ENCODE measurements at regions not wholly inside any gene's neighbourhood (a gene's known extent, or its start where the extent isn't known, plus 50 kb on each side); places are given as distances from the start of the nearest gene placed in this dataset.

DNA sequence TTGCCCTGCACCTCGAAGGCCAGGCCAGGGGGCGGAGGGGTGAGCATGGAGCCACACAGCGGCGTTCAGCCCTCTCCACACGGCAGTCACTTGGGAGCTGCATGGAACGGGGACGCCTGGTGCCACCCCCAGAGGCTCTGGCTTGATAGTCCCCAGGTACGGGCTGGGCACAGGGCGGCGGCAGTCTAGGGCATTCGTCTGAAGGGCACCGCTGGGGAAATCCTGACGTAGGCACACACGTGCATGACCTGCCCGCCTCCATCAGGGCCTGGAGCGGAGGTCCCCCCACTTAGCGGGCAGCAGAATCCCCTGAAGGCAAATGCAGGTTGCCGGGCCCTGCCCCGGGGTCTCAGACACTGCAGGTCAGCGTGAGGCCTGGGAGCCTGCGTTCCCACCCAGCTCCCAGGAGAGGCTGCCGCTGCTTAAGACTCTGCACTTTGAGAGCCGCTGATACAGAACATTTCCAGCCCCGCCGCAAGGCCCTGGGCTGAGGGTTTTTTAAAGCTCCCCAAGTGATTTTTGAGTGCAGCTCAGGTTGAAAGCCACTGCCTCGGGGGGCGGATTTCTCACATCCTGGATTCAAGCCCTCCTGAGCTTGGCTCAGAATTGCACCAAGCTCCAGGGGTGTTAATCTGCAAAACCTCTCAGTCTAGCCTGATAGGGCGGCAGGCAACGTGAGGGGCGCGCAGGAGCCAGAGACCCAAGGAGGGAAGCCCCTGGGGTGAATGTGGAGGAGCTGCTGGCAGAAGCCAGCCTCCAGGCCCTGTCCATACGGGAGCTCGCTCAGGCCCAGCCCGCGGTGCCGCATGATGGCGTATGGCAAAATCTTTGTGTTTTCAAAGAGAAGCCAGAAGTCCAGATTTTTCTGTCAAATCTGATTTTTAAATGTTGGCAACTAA, 182.3 kb upstream of the GSE1 start:
- TF ChIP-seq, protein P1, sequence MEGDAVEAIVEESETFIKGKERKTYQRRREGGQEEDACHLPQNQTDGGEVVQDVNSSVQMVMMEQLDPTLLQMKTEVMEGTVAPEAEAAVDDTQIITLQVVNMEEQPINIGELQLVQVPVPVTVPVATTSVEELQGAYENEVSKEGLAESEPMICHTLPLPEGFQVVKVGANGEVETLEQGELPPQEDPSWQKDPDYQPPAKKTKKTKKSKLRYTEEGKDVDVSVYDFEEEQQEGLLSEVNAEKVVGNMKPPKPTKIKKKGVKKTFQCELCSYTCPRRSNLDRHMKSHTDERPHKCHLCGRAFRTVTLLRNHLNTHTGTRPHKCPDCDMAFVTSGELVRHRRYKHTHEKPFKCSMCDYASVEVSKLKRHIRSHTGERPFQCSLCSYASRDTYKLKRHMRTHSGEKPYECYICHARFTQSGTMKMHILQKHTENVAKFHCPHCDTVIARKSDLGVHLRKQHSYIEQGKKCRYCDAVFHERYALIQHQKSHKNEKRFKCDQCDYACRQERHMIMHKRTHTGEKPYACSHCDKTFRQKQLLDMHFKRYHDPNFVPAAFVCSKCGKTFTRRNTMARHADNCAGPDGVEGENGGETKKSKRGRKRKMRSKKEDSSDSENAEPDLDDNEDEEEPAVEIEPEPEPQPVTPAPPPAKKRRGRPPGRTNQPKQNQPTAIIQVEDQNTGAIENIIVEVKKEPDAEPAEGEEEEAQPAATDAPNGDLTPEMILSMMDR (CRISPR knock-in tag; IDR thresholded peaks at IDR 0.05): no peak
- TF ChIP-seq HOXA3 (CRISPR knock-in tag; IDR thresholded peaks at IDR 0.05): no peak
- TF ChIP-seq NR1H2 (CRISPR knock-in tag; IDR thresholded peaks at IDR 0.05; ENCODE audit: borderline replicate concordance, low read depth): no peak
- TF ChIP-seq CEBPB (IDR thresholded peaks at IDR 0.05; ENCODE audit: borderline replicate concordance, low read depth, low read length): no peak
